ENCODE measurements at regions not wholly inside any gene's neighbourhood (a gene's known extent, or its start where the extent isn't known, plus 50 kb on each side); places are given as distances from the start of the nearest gene placed in this dataset.

DNA sequence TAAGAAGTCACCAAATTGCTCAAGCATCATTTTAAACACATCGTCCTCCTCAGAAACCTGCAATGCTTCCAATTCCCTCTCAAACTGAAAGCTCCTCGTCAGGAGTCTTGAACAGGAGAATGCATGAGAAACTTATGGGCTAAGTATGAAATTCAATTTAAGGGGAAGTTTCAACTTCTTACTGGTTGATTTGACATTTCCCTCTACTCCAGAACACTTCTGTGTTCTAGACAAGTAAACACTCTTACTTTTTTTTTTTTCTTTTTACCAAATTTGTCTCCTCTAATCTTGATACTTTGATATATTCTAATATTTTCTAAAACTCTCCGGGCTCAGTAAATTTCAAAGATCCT, 181.7 kb downstream of the RSL24D1 start:
- no peak for DNase-seq (ENCODE audit: low spot score)
- no peak overlapping the region for H3K27ac ChIP-seq
- no peak for ATAC-seq (ENCODE audit: insufficient number of reproducible peaks, low FRiP score, low read depth)
- H3K4me3 ChIP-seq = peak overlapping the region; percentile 43
- H3K36me3 ChIP-seq = no peaks in the 10 kb centered on the region
- no peaks in the 10 kb centered on the region for H3K9me3 ChIP-seq
- TF ChIP-seq, protein P1, sequence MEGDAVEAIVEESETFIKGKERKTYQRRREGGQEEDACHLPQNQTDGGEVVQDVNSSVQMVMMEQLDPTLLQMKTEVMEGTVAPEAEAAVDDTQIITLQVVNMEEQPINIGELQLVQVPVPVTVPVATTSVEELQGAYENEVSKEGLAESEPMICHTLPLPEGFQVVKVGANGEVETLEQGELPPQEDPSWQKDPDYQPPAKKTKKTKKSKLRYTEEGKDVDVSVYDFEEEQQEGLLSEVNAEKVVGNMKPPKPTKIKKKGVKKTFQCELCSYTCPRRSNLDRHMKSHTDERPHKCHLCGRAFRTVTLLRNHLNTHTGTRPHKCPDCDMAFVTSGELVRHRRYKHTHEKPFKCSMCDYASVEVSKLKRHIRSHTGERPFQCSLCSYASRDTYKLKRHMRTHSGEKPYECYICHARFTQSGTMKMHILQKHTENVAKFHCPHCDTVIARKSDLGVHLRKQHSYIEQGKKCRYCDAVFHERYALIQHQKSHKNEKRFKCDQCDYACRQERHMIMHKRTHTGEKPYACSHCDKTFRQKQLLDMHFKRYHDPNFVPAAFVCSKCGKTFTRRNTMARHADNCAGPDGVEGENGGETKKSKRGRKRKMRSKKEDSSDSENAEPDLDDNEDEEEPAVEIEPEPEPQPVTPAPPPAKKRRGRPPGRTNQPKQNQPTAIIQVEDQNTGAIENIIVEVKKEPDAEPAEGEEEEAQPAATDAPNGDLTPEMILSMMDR (IDR thresholded peaks at IDR 0.05) = no peak
- peaks cover 0 to 14% of the 10 kb centered on the region in 2 donors for H3K4me1 ChIP-seq (ENCODE audit: control insufficient read depth in 1 of 2, low read depth in 2 of 2)
- H3K27me3 ChIP-seq (replicated peaks; ENCODE audit: insufficient read depth) = no peaks in the 10 kb centered on the region

DNA sequence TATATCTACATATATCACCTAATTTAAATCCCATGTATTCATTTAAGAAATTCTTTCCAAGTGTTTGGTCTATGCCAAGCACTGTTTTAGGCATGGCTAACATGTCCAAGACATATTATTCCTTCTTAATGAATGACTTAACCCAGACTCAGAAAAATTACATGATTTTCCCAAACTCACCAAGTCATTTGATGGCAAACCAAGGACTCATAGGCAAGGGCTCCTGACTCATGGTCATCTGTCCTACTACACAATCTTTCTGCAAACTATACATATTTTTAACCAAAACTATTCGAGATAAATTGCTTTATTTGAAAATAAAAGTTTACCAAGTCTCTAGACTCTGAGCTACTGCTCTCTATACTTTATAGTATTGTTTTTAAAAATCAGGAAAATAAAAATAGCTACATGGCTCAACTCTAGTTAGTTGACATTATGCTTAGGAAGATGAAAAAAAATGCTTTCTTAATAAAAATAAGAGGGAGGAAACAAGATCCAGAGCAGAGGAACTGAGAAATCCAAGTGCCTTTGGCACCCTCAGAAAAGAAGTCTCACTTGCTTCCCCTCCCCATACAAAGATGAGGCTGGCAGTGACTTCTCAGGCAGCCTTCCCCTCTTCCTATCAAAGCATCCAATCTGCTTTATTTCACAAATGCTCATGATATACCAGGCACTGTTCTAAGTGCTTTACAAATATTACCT, 182.2 kb downstream of the RSL24D1 start:
- DNase-seq (ENCODE audit: low spot score) (no peak), ATAC-seq (ENCODE audit: insufficient number of reproducible peaks, low FRiP score, low read depth) (no peak)
- TF ChIP-seq, protein P1 (IDR thresholded peaks at IDR 0.05) = no peak
- no peaks in the 10 kb centered on the region for H3K9me3 ChIP-seq
- H3K36me3 ChIP-seq = no peaks in the 10 kb centered on the region
- no peaks in the 10 kb centered on the region for H3K27me3 ChIP-seq (replicated peaks; ENCODE audit: insufficient read depth)
- peaks cover 0 to 14% of the 10 kb centered on the region in 2 donors for H3K4me1 ChIP-seq (ENCODE audit: control insufficient read depth in 1 of 2, low read depth in 2 of 2)
- H3K27ac ChIP-seq = no peak overlapping the region
- H3K4me3 ChIP-seq = peak overlapping the region; percentile 43

DNA sequence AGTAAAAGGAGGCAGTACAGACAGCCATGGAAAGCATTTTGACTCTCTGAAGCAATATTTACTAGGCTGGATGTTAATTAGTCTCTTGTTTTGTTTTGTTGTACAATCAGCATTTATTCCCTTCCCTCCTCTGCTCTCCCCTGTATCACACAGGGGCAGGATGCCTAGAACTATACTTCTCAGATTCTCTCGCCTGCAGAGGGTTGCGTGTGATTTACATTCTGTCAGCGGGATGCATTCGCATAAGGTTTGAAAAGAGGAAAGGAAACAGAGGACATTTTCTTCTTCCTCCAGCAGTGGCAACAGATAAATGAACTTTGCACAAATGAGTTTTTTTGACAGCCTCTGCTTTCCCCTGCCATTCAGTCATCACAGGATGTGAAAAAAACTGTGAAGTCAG, 188.3 kb downstream of the RSL24D1 start:
- H3K4me1 ChIP-seq (ENCODE audit: control insufficient read depth in 1 of 2, low read depth in 2 of 2) = peaks cover 7 to 10% of the 10 kb centered on the region in 2 donors
- no peaks in the 10 kb centered on the region for H3K27me3 ChIP-seq (replicated peaks; ENCODE audit: insufficient read depth)
- no peak overlapping the region for H3K4me3 ChIP-seq
- H3K27ac ChIP-seq = no peak overlapping the region
- H3K9me3 ChIP-seq = no peaks in the 10 kb centered on the region
- TF ChIP-seq, protein P1 (IDR thresholded peaks at IDR 0.05) = no peak
- no peaks in the 10 kb centered on the region for H3K36me3 ChIP-seq
- ATAC-seq (ENCODE audit: insufficient number of reproducible peaks, low FRiP score, low read depth) (no peak), DNase-seq (ENCODE audit: low spot score) (no peak)

DNA sequence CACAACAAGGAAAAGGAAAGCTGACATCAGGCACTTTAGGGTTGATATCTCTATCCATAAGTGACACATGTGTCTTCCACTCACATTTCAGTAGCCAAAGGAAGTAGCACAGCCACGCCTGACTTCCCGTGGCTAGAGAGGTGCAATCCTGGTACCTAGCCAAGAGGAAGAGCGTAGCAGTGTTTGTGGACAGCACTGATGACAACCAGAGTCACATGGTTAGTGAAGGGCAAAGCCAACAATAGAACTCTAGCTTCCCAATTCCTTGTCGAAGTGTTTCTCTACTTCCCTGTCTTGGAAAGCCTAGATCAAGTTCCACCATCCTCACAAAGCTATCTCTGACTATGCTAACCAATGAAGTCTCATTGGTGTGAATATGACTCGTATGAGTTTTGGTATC, 189.2 kb downstream of the RSL24D1 start:
- ATAC-seq (ENCODE audit: insufficient number of reproducible peaks, low FRiP score, low read depth) = no peak

DNA sequence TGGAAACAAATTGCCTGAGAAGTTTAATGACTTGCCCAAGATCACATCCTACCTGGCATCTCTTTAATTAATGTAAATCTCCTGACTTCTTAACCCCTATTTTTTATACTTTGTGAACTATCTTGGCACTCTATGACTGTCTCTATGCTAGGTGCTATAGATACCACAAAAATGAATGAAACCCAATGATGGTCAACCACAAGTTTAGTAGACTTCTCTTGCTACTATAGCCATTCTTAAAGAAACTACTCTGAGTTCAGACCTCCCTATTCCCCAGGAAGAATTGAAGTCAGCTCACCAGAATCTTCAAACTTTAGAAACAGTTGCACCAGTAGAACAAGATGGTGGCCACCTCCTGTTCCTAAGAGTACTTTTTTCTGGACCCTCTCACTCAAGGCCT, 191.1 kb downstream of the RSL24D1 start:
- no peak for DNase-seq (ENCODE audit: low spot score)
- Histone ChIP-seq H3K9me3 (no peaks in the 10 kb centered on the region), H3K4me3 (no peak overlapping the region), H3K27me3 (replicated peaks; ENCODE audit: insufficient read depth) (no peaks in the 10 kb centered on the region), H3K36me3 (no peaks in the 10 kb centered on the region), H3K4me1 (ENCODE audit: control insufficient read depth in 1 of 2, low read depth in 2 of 2) (peaks cover 7 to 10% of the 10 kb centered on the region in 2 donors), H3K27ac (no peak overlapping the region)
- TF ChIP-seq, protein P1 (IDR thresholded peaks at IDR 0.05) = no peak
- no peak for ATAC-seq (ENCODE audit: insufficient number of reproducible peaks, low FRiP score, low read depth)

More for the DNA sequence above, 189.2 kb downstream of the RSL24D1 start:
- DNase-seq (ENCODE audit: low spot score) = no peak
- peaks cover 7 to 10% of the 10 kb centered on the region in 2 donors for H3K4me1 ChIP-seq (ENCODE audit: control insufficient read depth in 1 of 2, low read depth in 2 of 2)
- no peaks in the 10 kb centered on the region for H3K36me3 ChIP-seq
- no peak overlapping the region for H3K27ac ChIP-seq
- TF ChIP-seq, protein P1 (IDR thresholded peaks at IDR 0.05) = no peak
- no peaks in the 10 kb centered on the region for H3K9me3 ChIP-seq
- no peak overlapping the region for H3K4me3 ChIP-seq
- no peaks in the 10 kb centered on the region for H3K27me3 ChIP-seq (replicated peaks; ENCODE audit: insufficient read depth)

Measured in thoracic aorta (tissue), 2 donors.